NCI-H510A (cell line): ENCODE measurements at regions not wholly inside any gene's neighbourhood (a gene's known extent, or its start where the extent isn't known, plus 50 kb on each side); places are given as distances from the start of the nearest gene placed in this dataset.

ENCODE experiments used
- DNase-seq: peaks from one replicate; lab custom pipeline; 2025; lab: John Stamatoyannopoulos, UW

DNA sequence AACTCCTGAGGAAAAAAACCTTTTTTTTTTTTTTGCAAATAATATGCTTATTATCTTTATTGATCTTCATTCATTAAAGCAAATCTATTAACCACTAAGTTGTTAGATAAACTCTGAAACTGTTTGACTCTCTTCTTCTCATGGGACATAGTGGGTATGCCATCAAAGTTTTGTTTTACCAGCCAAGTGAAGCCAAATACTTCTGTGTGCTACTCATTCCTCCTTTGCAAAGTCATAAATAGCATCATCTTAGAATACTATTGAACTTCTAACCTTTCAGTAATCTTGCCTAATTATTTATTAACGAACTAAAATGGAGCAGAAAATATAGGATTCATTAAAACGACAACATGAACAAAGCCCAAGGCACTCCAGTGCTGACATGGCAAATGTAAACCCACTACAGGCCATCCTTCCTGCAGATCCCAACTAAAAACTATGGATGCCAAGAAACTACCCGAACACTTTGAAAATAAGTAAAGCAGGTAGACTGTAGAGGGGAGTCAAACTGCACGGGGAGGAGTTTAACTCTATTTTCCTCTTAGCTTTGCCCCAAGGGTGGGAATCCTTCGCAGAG is 61.2 kb upstream of the ODAD2 start:
- no peak for DNase-seq

DNA sequence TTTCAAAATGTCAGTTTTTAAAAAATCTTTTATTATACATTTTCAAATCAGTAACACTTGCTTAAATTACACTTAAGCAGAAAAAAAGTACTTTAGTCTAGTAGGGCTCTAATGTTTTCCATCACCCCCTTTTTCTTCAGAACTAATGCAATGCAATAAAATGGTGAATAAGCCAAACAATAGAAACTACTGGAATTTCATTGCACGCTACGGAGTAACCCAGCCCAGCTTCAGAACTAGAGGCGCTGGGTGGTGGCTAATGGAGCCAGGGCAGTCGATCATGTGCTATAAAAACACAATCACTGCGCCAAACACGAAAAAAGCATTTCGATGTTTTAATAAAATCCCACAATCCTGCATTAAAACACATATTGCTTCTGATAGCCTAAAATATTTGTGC is 59.9 kb upstream of the ODAD2 start:
- no peak for DNase-seq

DNA sequence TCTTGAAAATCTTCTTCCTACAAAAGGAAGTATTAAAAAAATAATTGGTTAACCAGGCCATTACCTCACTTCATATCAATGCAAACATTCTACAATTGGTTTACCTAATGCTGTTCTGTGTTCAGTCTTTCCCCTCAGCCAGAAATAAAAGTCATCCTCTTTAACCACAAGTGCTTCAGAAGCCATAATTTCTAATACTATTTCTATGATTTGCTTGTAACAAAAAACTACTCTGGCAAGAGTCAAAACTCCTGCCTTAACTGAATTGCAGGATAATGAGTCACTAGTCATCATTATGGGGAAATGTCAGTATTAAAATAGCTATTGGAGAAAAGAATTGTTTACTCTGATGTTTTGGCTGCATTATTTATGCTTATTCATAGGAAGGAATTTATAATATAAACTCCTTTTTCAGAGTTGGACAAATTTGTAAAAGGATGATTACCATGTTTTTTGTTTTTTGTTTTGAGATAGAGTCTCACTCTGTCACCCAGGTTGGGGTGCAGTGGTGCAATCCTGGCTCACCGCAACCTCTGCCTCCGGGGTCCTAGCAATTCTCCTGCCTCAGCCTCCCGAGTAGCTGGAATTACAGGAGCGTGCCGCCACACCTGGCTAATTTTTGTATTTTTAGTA is 55.5 kb upstream of the ODAD2 start:
- no peak for DNase-seq

DNA sequence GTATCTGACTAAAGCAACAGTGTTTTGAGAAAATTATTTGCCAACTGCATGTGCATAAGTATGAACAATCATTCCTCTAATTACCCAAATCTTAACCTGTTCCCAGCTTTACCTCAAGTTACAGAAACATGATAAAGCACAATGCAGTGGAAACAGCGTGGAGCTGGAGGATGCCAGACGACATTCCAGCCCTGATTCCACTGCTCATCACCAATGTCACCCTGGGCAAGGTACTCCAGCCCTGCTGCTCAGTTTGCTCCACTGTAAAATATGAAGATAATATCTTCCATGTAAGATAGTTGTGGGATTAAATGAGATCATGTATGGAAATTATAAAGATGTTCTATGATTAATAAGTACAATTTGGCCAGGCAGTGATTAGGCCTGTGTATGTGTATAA is 50.4 kb upstream of the ODAD2 start:
- no peak for DNase-seq
